ENCODE measurements at regions not wholly inside any gene's neighbourhood (a gene's known extent, or its start where the extent isn't known, plus 50 kb on each side); places are given as distances from the start of the nearest gene placed in this dataset.
"Not testable (repeated sequence)": the region's sequence is repeated elsewhere in the genome, so short reads cannot be mapped to it uniquely, and the experiment has no call there.

GRCh38 chrX:1700757-1701156 is 85.9 kb downstream of the ASMT start:
- TF ChIP-seq CTCF (IDR thresholded peaks at IDR 0.05; ENCODE audit: low read depth, low read length), result no peak
- no peak for DNase-seq (ENCODE audit: low read depth in 2 of 2)

GRCh38 chrX:1701396-1701901 is 86.6 kb downstream of the ASMT start:
- not testable (repeated sequence) for H3K4me3 ChIP-seq (replicated peaks in 1 of 2; ENCODE audit: low read depth in 2 of 2, low read length in 2 of 2); DNase-seq (ENCODE audit: low read depth in 2 of 2)

More at GRCh38 chrX:1700757-1701156, 85.9 kb downstream of the ASMT start:
- no peak overlapping the region for H3K4me3 ChIP-seq (replicated peaks in 1 of 2; ENCODE audit: low read depth in 2 of 2, low read length in 2 of 2)

GRCh38 chrX:1702142-1702541 is 87.3 kb downstream of the ASMT start:
- H3K4me3 ChIP-seq (replicated peaks in 1 of 2; ENCODE audit: low read depth in 2 of 2, low read length in 2 of 2); DNase-seq (ENCODE audit: low read depth in 2 of 2): not testable (repeated sequence)

GRCh38 chrX:1702557-1702956 is 87.7 kb downstream of the ASMT start:
- not testable (repeated sequence) for H3K4me3 ChIP-seq (replicated peaks in 1 of 2; ENCODE audit: low read depth in 2 of 2, low read length in 2 of 2); DNase-seq (ENCODE audit: low read depth in 2 of 2)

- not testable (repeated sequence) for DNase-seq (ENCODE audit: low read depth in 2 of 2); H3K4me3 ChIP-seq (replicated peaks in 1 of 2; ENCODE audit: low read depth in 2 of 2, low read length in 2 of 2)
Measured at GRCh38 chrX:1709277-1709676, 94.4 kb downstream of the ASMT start.

GRCh38 chrX:1713296-1713695 is 98.4 kb downstream of the ASMT start:
- no peak overlapping the region for H3K4me3 ChIP-seq (replicated peaks in 1 of 2; ENCODE audit: low read depth in 2 of 2, low read length in 2 of 2)
- DNase-seq (ENCODE audit: low read depth in 2 of 2), result no peak
- no peak for TF ChIP-seq CTCF (IDR thresholded peaks at IDR 0.05; ENCODE audit: low read depth, low read length)

- no peak for DNase-seq (ENCODE audit: low read depth in 2 of 2)
- H3K4me3 ChIP-seq (replicated peaks in 1 of 2; ENCODE audit: low read depth in 2 of 2, low read length in 2 of 2), result no peak overlapping the region
- no peak for TF ChIP-seq CTCF (IDR thresholded peaks at IDR 0.05; ENCODE audit: low read depth, low read length)
Measured at GRCh38 chrX:1717373-1717772, 102.5 kb downstream of the ASMT start.

GRCh38 chrX:1719270-1719669 is 104.4 kb downstream of the ASMT start:
- no peak overlapping the region for H3K4me3 ChIP-seq (replicated peaks in 1 of 2; ENCODE audit: low read depth in 2 of 2, low read length in 2 of 2)
- TF ChIP-seq CTCF (IDR thresholded peaks at IDR 0.05; ENCODE audit: low read depth, low read length), result no peak
- no peak for DNase-seq (ENCODE audit: low read depth in 2 of 2)

- no peak overlapping the region for H3K4me3 ChIP-seq (replicated peaks in 1 of 2; ENCODE audit: low read depth in 2 of 2, low read length in 2 of 2)
- no peak for DNase-seq (ENCODE audit: low read depth in 2 of 2)
- no peak for TF ChIP-seq CTCF (IDR thresholded peaks at IDR 0.05; ENCODE audit: low read depth, low read length)
Measured at GRCh38 chrX:1720836-1721235, 106.0 kb downstream of the ASMT start.
